GM18499 (cell line): ENCODE measurements at regions not wholly inside any gene's neighbourhood (a gene's known extent, or its start where the extent isn't known, plus 50 kb on each side); places are given as distances from the start of the nearest gene placed in this dataset.

ENCODE experiments used
- ATAC-seq: cut with Tn5 transposase; IDR thresholded peaks from one replicate; pipeline ENCODE4 v1.9.1; 2021; ENCODE audit warnings: moderate number of reproducible peaks; ENCODE audit not compliant: insufficient read depth, unreplicated experiment

- ATAC-seq = no peak
Observed at GRCh38 chr16:82363026-82363816, 193.2 kb upstream of the MPHOSPH6 start.

DNA sequence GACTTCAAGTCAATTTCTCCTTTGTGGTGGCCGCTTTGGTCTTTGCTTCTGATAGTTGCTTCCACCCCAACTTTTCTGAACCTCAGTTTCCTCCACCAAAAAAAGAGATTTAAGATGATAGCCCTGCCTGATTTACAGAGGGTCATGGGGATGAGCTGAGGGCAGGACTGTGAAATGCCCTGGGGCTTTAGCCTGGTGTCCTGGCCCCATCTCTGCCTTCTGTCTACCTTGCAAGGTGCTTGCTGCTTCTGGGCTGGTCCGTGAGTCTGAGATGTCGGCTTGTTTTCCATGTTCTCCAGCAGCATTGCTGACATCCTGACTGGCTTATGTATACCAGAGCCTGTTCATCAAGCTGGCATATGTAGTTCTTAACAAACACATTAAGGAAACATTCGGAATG, 191.9 kb upstream of the MPHOSPH6 start:
- no peak for ATAC-seq

DNA sequence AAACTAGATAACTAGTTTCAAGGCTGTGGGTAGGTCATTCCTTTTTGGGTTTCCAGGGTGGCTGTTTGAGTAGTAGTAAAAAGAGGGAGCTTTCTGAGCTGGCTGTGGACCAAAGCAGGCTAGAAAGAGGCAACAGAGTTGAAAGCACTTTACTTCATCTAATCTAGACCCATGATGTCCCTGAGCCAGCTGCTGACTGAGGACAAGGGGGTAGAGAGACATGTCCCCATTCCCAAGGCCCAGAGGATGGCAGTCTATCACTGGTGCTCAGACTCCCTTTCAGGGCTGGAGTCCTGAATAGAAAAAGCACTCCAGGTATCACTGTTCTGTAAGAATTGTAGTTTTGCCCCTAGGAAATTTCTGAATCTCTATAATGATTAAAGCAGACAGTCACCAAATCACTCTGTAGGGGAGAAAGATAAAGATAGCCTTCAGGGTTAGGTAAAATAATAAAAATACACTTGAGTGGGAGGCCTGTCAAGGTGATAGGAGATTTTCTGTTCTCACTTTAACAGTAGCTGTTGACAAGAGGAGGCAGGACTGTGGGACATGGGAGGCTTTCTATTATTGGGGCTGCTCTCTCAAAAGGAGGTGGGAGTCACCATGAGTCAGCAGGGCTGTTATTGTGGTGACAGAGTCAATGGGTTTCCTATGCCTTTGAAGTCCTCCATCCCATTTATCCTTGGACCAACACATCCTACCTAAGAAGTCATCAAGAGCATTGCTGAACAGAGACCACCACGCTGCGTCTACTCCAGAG, 190.2 kb upstream of the MPHOSPH6 start:
- ATAC-seq = no peak

- no peak for ATAC-seq
Observed at GRCh38 chr16:82358606-82359221, 188.7 kb upstream of the MPHOSPH6 start.

GRCh38 chr16:82358161-82358560, 188.1 kb upstream of the MPHOSPH6 start:
- no peak for ATAC-seq

DNA sequence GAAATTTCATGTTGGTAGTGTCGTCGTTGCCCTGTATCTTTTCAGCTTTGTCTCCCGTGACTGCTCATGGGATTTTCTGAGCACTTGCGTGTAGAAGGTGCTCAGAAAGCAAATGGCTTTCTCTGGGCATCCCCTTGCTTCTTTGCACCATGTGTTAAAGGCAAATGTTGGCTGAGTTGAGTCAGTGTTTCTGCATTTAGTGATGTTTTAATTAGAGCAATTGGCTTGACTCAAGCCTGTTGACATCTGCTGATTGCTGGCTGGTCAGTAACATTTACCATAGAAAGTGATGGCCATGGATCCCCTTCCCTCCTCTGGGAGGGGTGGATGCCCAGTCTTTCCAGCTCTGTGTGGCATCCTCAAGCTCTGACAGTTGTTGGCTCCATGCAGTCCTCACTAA, 187.2 kb upstream of the MPHOSPH6 start:
- no peak for ATAC-seq

GRCh38 chr16:82350560-82350959, 180.5 kb upstream of the MPHOSPH6 start:
- no peak for ATAC-seq

DNA sequence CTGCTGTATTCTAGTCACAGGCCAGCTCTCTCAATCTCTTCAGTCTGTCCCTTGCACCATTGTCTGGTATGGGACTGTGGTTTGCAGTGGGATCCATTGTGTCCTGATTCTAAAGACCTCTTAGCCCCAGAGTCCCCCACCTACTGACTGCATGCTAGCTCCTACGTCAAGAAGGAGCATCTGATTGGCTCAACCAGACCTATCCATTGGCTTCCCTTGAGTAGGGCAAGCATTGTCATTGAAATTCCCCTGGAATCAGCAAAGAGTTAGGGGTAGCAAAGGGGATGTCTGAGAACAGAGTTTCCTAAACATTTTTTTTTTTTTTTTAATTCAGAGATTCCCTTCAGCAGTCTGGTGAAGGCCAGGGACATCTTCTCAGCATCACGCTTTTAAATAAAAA, 175.3 kb upstream of the MPHOSPH6 start:
- no peak for ATAC-seq

DNA sequence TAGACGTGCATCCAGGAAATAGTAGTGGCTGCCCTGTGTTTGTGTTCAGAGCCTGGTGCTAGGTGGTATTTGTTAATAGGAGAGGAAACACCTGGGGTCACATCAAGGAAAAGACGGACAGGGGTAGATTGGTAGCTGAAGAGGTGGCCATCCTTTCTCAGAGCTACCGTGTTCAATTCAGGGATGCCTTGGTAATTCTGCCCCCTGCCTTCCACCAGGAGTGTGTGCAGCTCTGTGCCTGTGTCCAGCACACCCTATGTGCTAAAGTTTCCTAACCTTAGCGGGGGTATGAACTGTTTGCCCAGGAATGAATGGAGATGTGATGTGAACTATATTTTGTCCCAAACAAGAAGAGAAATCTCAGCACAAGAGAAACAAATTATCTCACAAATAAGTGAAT, 174.1 kb upstream of the MPHOSPH6 start:
- no peak for ATAC-seq

- no peak for ATAC-seq
Observed at GRCh38 chr16:82341146-82341669, 171.2 kb upstream of the MPHOSPH6 start.

DNA sequence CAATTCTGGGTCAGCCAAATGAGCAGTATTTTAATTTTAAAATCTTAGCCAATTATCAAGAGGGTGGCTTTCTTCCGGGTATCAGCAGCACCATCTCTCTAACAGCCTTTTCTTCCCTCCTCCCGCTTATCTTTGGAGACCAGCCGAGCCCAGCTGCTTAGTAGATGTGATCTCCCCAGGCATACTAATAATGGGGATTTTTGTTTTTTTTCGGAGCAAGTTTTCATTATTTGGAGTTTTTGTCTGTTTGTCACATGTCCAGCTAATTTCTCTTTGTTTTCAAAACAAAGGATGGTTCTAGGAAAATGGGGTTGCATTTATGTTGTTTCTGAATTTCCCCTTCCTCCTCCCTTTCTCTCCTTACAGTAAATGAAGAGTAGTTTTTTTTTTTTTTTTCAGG, 170.5 kb upstream of the MPHOSPH6 start:
- no peak for ATAC-seq

DNA sequence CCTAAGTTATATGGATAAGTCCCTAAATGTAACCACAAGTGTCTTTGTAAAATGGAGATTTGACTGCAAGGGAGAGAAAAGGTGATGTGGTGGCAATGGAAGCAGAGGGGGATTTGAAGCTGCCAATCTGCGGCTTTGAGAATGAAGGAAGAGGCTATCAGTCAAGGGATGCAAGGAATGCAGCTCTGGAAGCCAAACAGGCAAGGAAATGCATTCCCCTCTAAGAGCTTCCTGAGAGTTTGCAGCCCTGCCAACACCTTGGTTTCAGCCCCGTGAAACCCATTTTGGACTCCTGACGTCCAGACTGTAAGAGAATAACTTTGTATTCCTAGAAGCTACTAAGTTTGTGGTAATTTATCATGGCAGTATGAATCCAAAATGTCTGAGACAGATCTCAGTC, 167.3 kb upstream of the MPHOSPH6 start:
- ATAC-seq = no peak

- no peak for ATAC-seq
Observed at GRCh38 chr16:82331974-82332750, 162.1 kb upstream of the MPHOSPH6 start.

DNA sequence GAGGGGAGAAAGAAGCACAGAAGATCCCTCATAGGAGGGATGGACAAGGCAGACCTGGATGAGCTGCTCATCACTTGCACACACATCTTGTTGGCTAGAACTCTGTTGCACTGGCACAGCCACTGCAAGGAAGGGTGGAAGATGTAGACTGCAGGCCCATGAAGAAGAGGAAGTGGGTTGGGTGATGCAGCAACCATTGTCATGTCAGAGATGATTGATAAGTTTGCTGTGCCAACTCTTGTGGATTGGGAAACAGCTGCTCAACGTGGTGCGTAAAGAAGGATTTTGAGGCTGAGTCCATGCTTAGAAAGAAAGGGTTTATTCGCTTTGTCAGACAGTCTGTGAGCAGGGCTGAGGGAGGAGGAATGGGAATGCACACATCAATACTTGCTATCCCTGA, 161.4 kb upstream of the MPHOSPH6 start:
- ATAC-seq = no peak

GRCh38 chr16:82329504-82330192, 159.6 kb upstream of the MPHOSPH6 start:
- ATAC-seq = no peak

DNA sequence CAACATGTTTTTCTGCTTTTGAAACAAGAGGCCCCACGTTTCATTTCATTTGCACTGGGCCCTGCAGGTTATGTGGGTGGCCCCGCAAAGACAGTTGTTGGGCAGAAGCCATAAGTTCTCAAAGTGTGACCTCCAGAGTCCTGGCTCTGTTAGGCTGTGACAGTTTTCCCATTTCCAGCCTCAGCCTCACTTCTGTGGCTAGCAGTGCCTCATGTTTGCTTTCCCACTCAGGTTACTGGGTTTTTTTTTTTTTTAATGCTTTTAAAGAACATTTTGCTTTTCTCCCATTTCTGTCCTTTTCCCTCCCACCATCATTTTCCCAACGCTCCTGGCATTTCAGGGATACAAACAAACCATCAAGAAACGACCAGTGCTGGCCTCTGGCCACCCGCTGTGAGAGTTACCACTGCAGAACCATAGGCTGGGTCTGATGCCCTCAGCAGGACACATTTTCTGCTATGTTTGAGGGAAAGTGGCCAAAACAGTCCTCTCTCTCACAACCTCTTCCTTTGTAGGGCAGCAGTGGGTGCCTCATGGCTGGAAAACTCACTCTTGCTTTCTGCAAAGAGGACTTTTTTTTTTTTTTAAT, 159.0 kb upstream of the MPHOSPH6 start:
- no peak for ATAC-seq

- ATAC-seq = no peak
Observed at GRCh38 chr16:82323171-82323570, 153.1 kb upstream of the MPHOSPH6 start.

- no peak for ATAC-seq
Observed at GRCh38 chr16:82322177-82322576, 152.2 kb upstream of the MPHOSPH6 start.

DNA sequence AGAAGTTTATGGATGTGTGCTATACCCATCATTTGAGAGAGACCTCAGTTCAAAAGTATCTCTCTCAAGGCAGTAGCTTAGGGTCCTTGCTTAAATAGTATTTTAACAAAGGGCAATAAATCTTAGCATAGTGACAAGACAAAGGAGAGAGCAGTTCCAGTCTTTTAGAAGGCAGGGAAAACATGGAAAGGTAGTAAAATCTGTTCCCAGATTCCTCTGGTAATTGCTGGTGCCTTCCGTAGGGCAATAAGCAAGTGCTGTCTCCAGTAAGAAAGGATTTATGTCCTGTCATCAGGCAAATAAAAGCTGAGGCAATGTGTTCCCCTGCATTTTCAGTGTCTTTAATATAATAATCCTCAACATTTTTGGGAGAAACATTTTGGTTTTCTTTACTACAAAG, 149.0 kb upstream of the MPHOSPH6 start:
- ATAC-seq = no peak
